Duodenal mucosa (tissue), 2 donors: ENCODE measurements at regions not wholly inside any gene's neighbourhood (a gene's known extent, or its start where the extent isn't known, plus 50 kb on each side); places are given as distances from the start of the nearest gene placed in this dataset.

Source experiments
- H3K27ac ChIP-seq: one replicate; pipeline ENCODE4 v1.7.0; 2013; ENCODE audit warnings: low read depth, low read length
- H3K27me3 ChIP-seq, 2 donors: one replicate each; pipeline ENCODE4 v1.7.0; 2013; ENCODE audit warnings: low read length in 2 of 2, control low read depth in 1 of 2; ENCODE audit not compliant: insufficient read depth in 2 of 2, control insufficient read depth in 1 of 2
- H3K36me3 ChIP-seq, 2 donors: one replicate each; pipeline ENCODE4 v1.7.0; 2013; ENCODE audit warnings: low read length in 2 of 2, control low read depth in 1 of 2; ENCODE audit not compliant: insufficient read depth in 2 of 2, control insufficient read depth in 1 of 2
- H3K4me1 ChIP-seq, 2 donors: one replicate each; pipeline ENCODE4 v1.7.0; 2013; ENCODE audit warnings: low read length in 2 of 2, control low read depth in 1 of 2; ENCODE audit not compliant: insufficient read depth in 2 of 2, control insufficient read depth in 1 of 2
- H3K4me3 ChIP-seq, 2 donors: one replicate each; pipeline ENCODE4 v1.7.0; 2013; ENCODE audit warnings: low read length in 2 of 2, low read depth in 1 of 2
- H3K9ac ChIP-seq, 2 donors: one replicate each; pipeline ENCODE4 v1.7.0; 2013; ENCODE audit warnings: low read length in 2 of 2, low read depth in 1 of 2
- H3K9me3 ChIP-seq, 2 donors: one replicate each; pipeline ENCODE4 v1.7.0; 2013; ENCODE audit warnings: low read length in 2 of 2, control low read depth in 1 of 2; ENCODE audit not compliant: control insufficient read depth in 1 of 2

DNA sequence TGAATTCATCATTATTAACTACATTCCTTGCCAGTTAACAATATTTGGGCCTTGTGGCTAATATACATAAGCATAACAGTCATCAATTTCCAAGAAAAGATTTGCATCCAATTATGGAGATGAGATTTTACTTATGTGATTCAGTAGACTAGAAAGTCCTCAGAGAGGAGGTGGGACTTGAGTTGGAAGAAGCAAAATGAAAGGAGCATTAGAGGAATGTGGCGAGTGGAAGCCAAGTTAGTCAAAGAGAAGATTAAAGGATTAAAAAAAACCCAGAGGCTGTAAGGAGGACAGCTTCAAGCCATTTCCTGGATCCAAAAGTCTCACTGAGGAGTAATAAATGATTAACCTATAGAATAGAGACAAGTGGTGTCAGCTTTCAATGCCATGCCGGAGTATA, 1099.4 kb upstream of the IGFBP7 start:
- Histone ChIP-seq H3K4me1 (no peaks in the 10 kb centered on the region), H3K9ac (no peak overlapping the region), H3K36me3 (no peaks in the 10 kb centered on the region), H3K27me3 (no peaks in the 10 kb centered on the region), H3K27ac (no peak overlapping the region), H3K9me3 (peaks cover 0 to under 1% of the 10 kb centered on the region in 2 donors), H3K4me3 (no peak overlapping the region)

DNA sequence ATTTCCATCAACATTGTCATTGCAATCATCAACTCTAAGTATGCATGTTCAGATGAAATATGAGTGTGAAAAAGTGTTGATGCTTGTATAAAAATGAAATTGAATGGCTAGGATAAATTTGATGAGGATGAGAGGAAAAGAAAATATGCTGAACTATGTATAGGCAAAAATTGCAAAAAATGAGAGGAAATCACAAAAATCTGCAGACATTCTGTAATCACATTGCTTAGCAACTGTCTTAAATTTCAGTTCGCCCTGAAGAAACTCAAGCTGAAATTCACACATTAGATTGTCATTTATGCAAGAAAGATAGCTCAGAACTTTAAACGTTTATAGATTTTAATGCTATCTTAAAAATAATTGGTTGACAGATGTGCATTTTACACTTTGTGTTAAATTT, 1098.8 kb upstream of the IGFBP7 start:
- no peaks in the 10 kb centered on the region for H3K9me3 ChIP-seq
- no peaks in the 10 kb centered on the region for H3K4me1 ChIP-seq
- no peak overlapping the region for H3K9ac ChIP-seq
- no peak overlapping the region for H3K27ac ChIP-seq
- no peaks in the 10 kb centered on the region for H3K36me3 ChIP-seq
- no peaks in the 10 kb centered on the region for H3K27me3 ChIP-seq
- no peak overlapping the region for H3K4me3 ChIP-seq

DNA sequence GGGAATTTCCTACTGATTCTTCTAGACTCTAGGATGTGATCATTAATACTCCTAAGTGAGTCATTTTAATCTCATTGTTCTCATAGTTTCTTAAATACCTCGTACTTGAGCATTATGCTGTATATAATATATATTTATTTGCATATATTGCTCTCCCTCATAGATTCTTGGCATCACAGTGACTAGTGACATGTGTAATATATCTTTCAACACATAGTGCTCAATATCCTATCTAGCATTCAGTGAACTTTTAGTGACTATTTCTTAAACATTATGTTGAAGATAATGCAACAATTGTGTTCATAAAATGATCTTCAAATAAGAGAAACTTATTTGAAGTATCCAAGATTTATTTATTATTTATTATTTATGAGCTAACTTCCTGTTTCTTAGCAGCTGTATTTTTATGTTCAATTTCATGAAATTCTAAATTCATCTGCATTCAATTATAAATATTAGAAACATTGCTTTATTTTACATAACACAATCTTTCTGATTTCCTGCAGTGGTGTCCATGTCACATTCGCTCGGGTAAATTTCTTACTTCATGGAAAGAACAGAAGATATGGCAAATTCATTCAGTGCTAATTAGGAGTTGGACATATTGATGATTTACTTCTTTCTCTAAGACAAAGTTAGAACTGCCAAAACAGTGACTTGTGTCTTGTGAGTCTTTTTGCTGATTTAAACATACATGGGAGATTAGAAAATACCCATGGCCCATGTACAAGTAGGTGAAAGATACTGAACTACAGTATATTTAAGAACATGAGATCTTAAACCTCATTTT, 1095.5 kb upstream of the IGFBP7 start:
- Histone ChIP-seq H3K36me3 (no peaks in the 10 kb centered on the region), H3K4me1 (no peaks in the 10 kb centered on the region), H3K9me3 (no peaks in the 10 kb centered on the region), H3K27ac (no peak overlapping the region), H3K9ac (no peak overlapping the region), H3K4me3 (no peak overlapping the region), H3K27me3 (no peaks in the 10 kb centered on the region)

GRCh38 chr4:58192217-58192616, 1082.0 kb upstream of the IGFBP7 start:
- H3K36me3 ChIP-seq, result no peaks in the 10 kb centered on the region
- no peak overlapping the region for H3K27ac ChIP-seq
- H3K9ac ChIP-seq, result no peak overlapping the region
- H3K9me3 ChIP-seq, result peaks cover 8 to 11% of the 10 kb centered on the region in 2 donors
- no peaks in the 10 kb centered on the region for H3K4me1 ChIP-seq
- H3K4me3 ChIP-seq, result no peak overlapping the region
- no peaks in the 10 kb centered on the region for H3K27me3 ChIP-seq

GRCh38 chr4:58191109-58191508, 1080.9 kb upstream of the IGFBP7 start:
- no peaks in the 10 kb centered on the region for H3K36me3 ChIP-seq
- H3K27me3 ChIP-seq, result no peaks in the 10 kb centered on the region
- no peak overlapping the region for H3K27ac ChIP-seq
- no peaks in the 10 kb centered on the region for H3K4me1 ChIP-seq
- H3K9me3 ChIP-seq, result peaks cover 9 to 11% of the 10 kb centered on the region in 2 donors
- no peak overlapping the region for H3K9ac ChIP-seq
- no peak overlapping the region for H3K4me3 ChIP-seq

GRCh38 chr4:58188316-58188715, 1078.1 kb upstream of the IGFBP7 start:
- no peaks in the 10 kb centered on the region for H3K36me3 ChIP-seq
- H3K9me3 ChIP-seq, result peaks cover 4 to 7% of the 10 kb centered on the region in 2 donors
- no peak overlapping the region for H3K27ac ChIP-seq
- no peaks in the 10 kb centered on the region for H3K27me3 ChIP-seq
- H3K4me3 ChIP-seq, result no peak overlapping the region
- H3K9ac ChIP-seq, result no peak overlapping the region
- no peaks in the 10 kb centered on the region for H3K4me1 ChIP-seq

DNA sequence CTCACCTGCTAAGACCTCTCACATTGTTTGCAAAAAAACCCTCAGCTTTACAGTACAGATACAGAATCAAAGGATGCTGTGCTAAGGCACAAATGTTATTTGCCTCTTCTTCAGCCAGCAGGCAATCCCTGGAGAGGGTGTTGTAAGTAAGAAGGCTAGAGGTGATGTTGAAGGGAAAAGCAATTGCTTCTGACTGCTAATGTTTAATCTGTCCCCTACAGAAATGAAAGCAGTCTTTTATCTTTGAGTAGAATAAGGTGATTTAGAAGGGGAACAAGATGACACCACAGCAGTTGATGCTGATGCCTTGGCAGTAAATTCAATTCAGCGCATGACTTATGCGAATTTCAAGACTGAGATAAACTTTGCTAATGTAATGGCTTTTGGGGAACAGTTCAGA, 1064.8 kb upstream of the IGFBP7 start:
- H3K27me3 ChIP-seq, result no peaks in the 10 kb centered on the region
- H3K9me3 ChIP-seq, result peaks cover 0 to 2% of the 10 kb centered on the region in 2 donors
- H3K36me3 ChIP-seq, result no peaks in the 10 kb centered on the region
- no peak overlapping the region for H3K4me3 ChIP-seq
- H3K9ac ChIP-seq, result no peak overlapping the region
- H3K27ac ChIP-seq, result no peak overlapping the region
- no peaks in the 10 kb centered on the region for H3K4me1 ChIP-seq

- H3K9ac ChIP-seq, result no peak overlapping the region
- H3K9me3 ChIP-seq, result peaks cover 0 to 2% of the 10 kb centered on the region in 2 donors
- no peak overlapping the region for H3K27ac ChIP-seq
- no peaks in the 10 kb centered on the region for H3K36me3 ChIP-seq
- no peak overlapping the region for H3K4me3 ChIP-seq
- H3K27me3 ChIP-seq, result no peaks in the 10 kb centered on the region
- H3K4me1 ChIP-seq, result peaks cover 0 to 3% of the 10 kb centered on the region in 2 donors
These were observed 1056.3 kb upstream of the IGFBP7 start for GRCh38 chr4:58166490-58166889.

GRCh38 chr4:58163156-58163555, 1053.0 kb upstream of the IGFBP7 start:
- Histone ChIP-seq H3K36me3 (no peaks in the 10 kb centered on the region), H3K27me3 (no peaks in the 10 kb centered on the region), H3K9me3 (peaks cover 0 to 2% of the 10 kb centered on the region in 2 donors), H3K4me3 (no peak overlapping the region), H3K4me1 (peaks cover 0 to 3% of the 10 kb centered on the region in 2 donors), H3K27ac (no peak overlapping the region), H3K9ac (no peak overlapping the region)

- Histone ChIP-seq H3K27me3 (no peaks in the 10 kb centered on the region), H3K4me3 (no peak overlapping the region)
These were observed 1039.4 kb upstream of the IGFBP7 start for GRCh38 chr4:58149404-58150085.

More at GRCh38 chr4:58149404-58150085, 1039.4 kb upstream of the IGFBP7 start:
- Histone ChIP-seq H3K9me3 (peaks cover 4 to 5% of the 10 kb centered on the region in 2 donors), H3K36me3 (no peaks in the 10 kb centered on the region), H3K4me1 (no peaks in the 10 kb centered on the region), H3K27ac (no peak overlapping the region), H3K9ac (no peak overlapping the region)
